ENCODE measurements at regions not wholly inside any gene's neighbourhood (a gene's known extent, or its start where the extent isn't known, plus 50 kb on each side); places are given as distances from the start of the nearest gene placed in this dataset.

- no peak for DNase-seq
Observed at GRCh38 chrX:79645749-79646148, 278.6 kb upstream of the ITM2A start.

GRCh38 chrX:79631526-79631925 lies 264.4 kb upstream of the ITM2A start:
- no peak for DNase-seq

- no peak for DNase-seq
Observed at GRCh38 chrX:79630033-79631009, 263.2 kb upstream of the ITM2A start.

- no peak for DNase-seq
Observed at GRCh38 chrX:79623098-79623762, 256.1 kb upstream of the ITM2A start.

- DNase-seq: no peak
Observed at GRCh38 chrX:79618280-79618679, 251.1 kb upstream of the ITM2A start.

- DNase-seq: no peak
Observed at GRCh38 chrX:79604364-79604763, 237.2 kb upstream of the ITM2A start.

GRCh38 chrX:79601341-79602131 lies 234.4 kb upstream of the ITM2A start:
- DNase-seq: no peak

- DNase-seq: no peak
Observed at GRCh38 chrX:79592259-79592658, 225.1 kb upstream of the ITM2A start.

- no peak for DNase-seq
Observed at GRCh38 chrX:79588233-79588632, 221.1 kb upstream of the ITM2A start.

- DNase-seq: no peak
Observed at GRCh38 chrX:79573760-79574159, 206.6 kb upstream of the ITM2A start.

GRCh38 chrX:79572566-79572965 lies 205.4 kb upstream of the ITM2A start:
- no peak for DNase-seq

GRCh38 chrX:79570524-79571240 lies 203.5 kb upstream of the ITM2A start:
- DNase-seq: no peak

GRCh38 chrX:79568309-79568708 lies 201.2 kb upstream of the ITM2A start:
- no peak for DNase-seq

GRCh38 chrX:79564362-79564761 lies 197.2 kb upstream of the ITM2A start:
- no peak for DNase-seq

GRCh38 chrX:79559290-79559689 lies 192.2 kb upstream of the ITM2A start:
- DNase-seq: no peak

- no peak for DNase-seq
Observed at GRCh38 chrX:79557212-79557611, 190.1 kb upstream of the ITM2A start.

GRCh38 chrX:79556800-79557199 lies 189.7 kb upstream of the ITM2A start:
- DNase-seq: no peak

GRCh38 chrX:79530310-79531108 lies 163.4 kb upstream of the ITM2A start:
- DNase-seq: no peak

- no peak for DNase-seq
Observed at GRCh38 chrX:79524642-79525041, 157.5 kb upstream of the ITM2A start.

- no peak for DNase-seq
Observed at GRCh38 chrX:79515529-79515928, 148.4 kb upstream of the ITM2A start.

- DNase-seq: no peak
Observed at GRCh38 chrX:79511799-79512198, 144.7 kb upstream of the ITM2A start.

Measured in renal pelvis (tissue), 1 donor.